Keratinocyte (primary cell): ENCODE measurements at regions not wholly inside any gene's neighbourhood (a gene's known extent, or its start where the extent isn't known, plus 50 kb on each side); places are given as distances from the start of the nearest gene placed in this dataset.

Source experiments
- DNase-seq: peaks from one replicate; pipeline ENCODE4 v3.0.0-alpha.2; 2011; ENCODE audit warnings: low read depth, missing footprints, low spot score
- FAIRE-seq: peaks from 2 replicates; lab custom pipeline; 2011; peaks lifted over from hg19 to GRCh38; lab: Jason Lieb, UNC
- H2AFZ ChIP-seq: 2 replicates; pipeline ENCODE4 v1.6.0; 2012; ENCODE audit warnings: low read length, control low read depth, inconsistent platforms; ENCODE audit not compliant: control insufficient read depth
- H3K27ac ChIP-seq: 2 replicates; pipeline ENCODE4 v1.5.1; 2011; ENCODE audit warnings: low read length; ENCODE audit not compliant: control insufficient read depth, insufficient read depth
- H3K27me3 ChIP-seq: 3 replicates; pipeline ENCODE4 v1.6.0; 2011; ENCODE audit warnings: low read length; ENCODE audit not compliant: control insufficient read depth, insufficient read depth; ENCODE audit errors: extremely low read depth
- H3K36me3 ChIP-seq, 2 experiments: 2 replicates in 1 of 2; 3 replicates in 1 of 2; pipeline ENCODE4 v1.5.1; 2011; ENCODE audit warnings: low read length in 2 of 2, mild to moderate bottlenecking in 1 of 2; ENCODE audit not compliant: control insufficient read depth in 2 of 2, insufficient read depth in 2 of 2; ENCODE audit errors: extremely low read depth in 1 of 2
- H3K4me1 ChIP-seq: 3 replicates; pipeline ENCODE4 v1.5.1; 2011; ENCODE audit warnings: low read length; ENCODE audit not compliant: control insufficient read depth, insufficient read depth; ENCODE audit errors: extremely low read depth
- H3K4me2 ChIP-seq: 3 replicates; pipeline ENCODE4 v1.6.0; 2011; ENCODE audit warnings: low read depth, low read length; ENCODE audit not compliant: control insufficient read depth, insufficient read depth; ENCODE audit errors: extremely low read depth
- H3K4me3 ChIP-seq, 3 experiments: fragments of 200-600 bp in 1 of 3; sonication (generic) in 1 of 3; 2 replicates in 2 of 3; 3 replicates in 1 of 3; pipeline ENCODE4 v1.5.1; 2011 to 2016; ENCODE audit warnings: low read length in 3 of 3, mild to moderate bottlenecking in 3 of 3, control low read depth in 2 of 3, inconsistent platforms in 1 of 3, low read depth in 1 of 3, mixed read lengths in 1 of 3, mixed run types in 1 of 3, moderate library complexity in 1 of 3; ENCODE audit not compliant: control insufficient read depth in 2 of 3, insufficient read depth in 2 of 3; ENCODE audit errors: extremely low read depth in 1 of 3
- H3K79me2 ChIP-seq: 2 replicates; pipeline ENCODE4 v1.6.0; 2012; ENCODE audit warnings: low read length; ENCODE audit not compliant: control insufficient read depth, insufficient read depth
- H3K9ac ChIP-seq: 3 replicates; pipeline ENCODE4 v1.6.0; 2011; ENCODE audit warnings: low read length; ENCODE audit not compliant: control insufficient read depth, insufficient read depth; ENCODE audit errors: extremely low read depth
- H3K9me1 ChIP-seq: 3 replicates; pipeline ENCODE4 v1.6.0; 2011; ENCODE audit warnings: low read length; ENCODE audit not compliant: control insufficient read depth, insufficient read depth; ENCODE audit errors: extremely low read depth
- H3K9me3 ChIP-seq: 2 replicates; pipeline ENCODE4 v1.5.1; 2012; ENCODE audit warnings: low read depth, low read length; ENCODE audit not compliant: control insufficient read depth
- H4K20me1 ChIP-seq: 3 replicates; pipeline ENCODE4 v1.6.0; 2011; ENCODE audit warnings: low read length; ENCODE audit not compliant: control insufficient read depth, insufficient read depth; ENCODE audit errors: extremely low read depth
- CTCF ChIP-seq, 3 experiments: IDR thresholded peaks in 1 of 3; conservative IDR thresholded peaks in 1 of 3; optimal IDR thresholded peaks in 1 of 3; 2 replicates in 2 of 3; 3 replicates in 1 of 3; pipeline versions ENCODE3 to v1.5.1; 2011; ENCODE audit warnings: low read length in 3 of 3, mild to moderate bottlenecking in 3 of 3, moderate library complexity in 2 of 3, control low read depth in 1 of 3, inconsistent platforms in 1 of 3; ENCODE audit not compliant: insufficient read depth in 2 of 3; ENCODE audit errors: extremely low read depth in 1 of 3
- EZH2 ChIP-seq: IDR thresholded peaks from one replicate; pipeline ENCODE4 v1.6.1; 2012; ENCODE audit warnings: inconsistent platforms, mild to moderate bottlenecking, low read length, moderate library complexity
- dilution Hi-C: fragments of 300-500 bp; cut with MboI; formaldehyde crosslinking; loops from one replicate; pipeline ENCODE4 v1.7.0; 2020; ENCODE audit warnings: low sequenced_read_pairs; ENCODE audit not compliant: extremely low pct_ligation_motif_present

DNA sequence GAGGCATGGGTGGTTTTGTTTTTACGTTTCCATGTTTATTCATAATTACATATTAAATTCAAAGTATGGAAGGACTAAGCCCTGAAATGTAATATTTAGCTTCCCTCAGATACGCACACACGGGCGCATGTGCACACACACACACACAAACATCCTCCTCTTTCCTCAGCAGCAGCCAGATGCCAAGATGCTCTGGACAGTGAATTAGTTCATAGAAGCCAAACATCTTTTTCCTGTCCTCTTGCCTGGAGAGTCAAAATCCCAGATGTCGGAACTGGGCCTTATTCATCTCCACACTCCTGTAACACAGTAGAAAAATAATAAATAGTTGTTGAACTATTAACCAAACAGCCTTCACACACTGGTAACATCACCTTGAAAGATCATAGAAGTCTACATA is 273.1 kb downstream of the SP3 start:
- Histone ChIP-seq H3K27ac (no peak overlapping the region), H3K9me1 (no peaks in the 10 kb centered on the region), H3K79me2 (no peaks in the 10 kb centered on the region), H3K36me3 (no peaks in the 10 kb centered on the region), H3K4me1 (no peaks in the 10 kb centered on the region), H2AFZ (no peak overlapping the region), H3K4me2 (no peak overlapping the region), H4K20me1 (no peaks in the 10 kb centered on the region), H3K9ac (no peak overlapping the region), H3K4me3 (no peak overlapping the region), H3K27me3 (no peaks in the 10 kb centered on the region), H3K9me3 (no peaks in the 10 kb centered on the region)
- dilution Hi-C loops, result no loop called here
- DNase-seq (no peak), FAIRE-seq (no peak)
- TF ChIP-seq CTCF (optimal IDR thresholded peaks at IDR 0.05 in 1 of 3, IDR thresholded peaks at IDR 0.05 in 1 of 3, conservative IDR thresholded peaks at IDR 0.05 in 1 of 3; ENCODE audit: extremely low read depth in 1 of 3, insufficient read depth in 2 of 3, low read length in 3 of 3) (no peak), EZH2 (no peak)

DNA sequence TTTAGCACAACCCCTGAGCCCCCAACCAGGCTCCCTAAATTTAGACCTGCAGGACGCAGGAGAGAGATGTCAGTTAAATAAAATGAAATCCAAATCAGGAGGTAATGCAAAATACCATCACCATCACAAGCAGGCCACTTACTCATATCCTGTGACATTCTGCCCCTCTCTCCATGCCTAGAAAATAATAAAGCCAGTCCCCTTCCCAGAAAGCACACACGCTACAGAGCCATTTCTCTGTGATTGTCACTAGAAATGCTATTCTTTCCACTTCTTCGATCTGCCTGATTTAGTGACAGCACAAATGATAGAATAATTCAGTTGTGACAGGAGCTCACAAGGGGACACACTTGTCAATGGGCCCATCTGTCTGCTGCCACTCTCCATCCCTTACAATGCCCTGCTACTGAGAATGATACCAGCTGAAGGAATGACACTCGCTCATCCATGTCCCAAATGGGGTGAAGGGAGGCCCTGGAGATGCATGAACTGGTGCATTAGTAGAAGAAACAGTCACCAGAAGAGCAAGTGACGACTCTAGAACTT is 272.1 kb downstream of the SP3 start:
- Histone ChIP-seq H3K9ac (no peak overlapping the region), H3K36me3 (no peaks in the 10 kb centered on the region), H3K79me2 (no peaks in the 10 kb centered on the region), H3K4me2 (no peak overlapping the region), H3K27ac (no peak overlapping the region), H3K27me3 (no peaks in the 10 kb centered on the region), H4K20me1 (no peaks in the 10 kb centered on the region), H3K4me1 (no peaks in the 10 kb centered on the region), H3K9me3 (no peaks in the 10 kb centered on the region), H3K9me1 (no peaks in the 10 kb centered on the region), H3K4me3 (no peak overlapping the region), H2AFZ (no peak overlapping the region)
- TF ChIP-seq CTCF (optimal IDR thresholded peaks at IDR 0.05 in 1 of 3, IDR thresholded peaks at IDR 0.05 in 1 of 3, conservative IDR thresholded peaks at IDR 0.05 in 1 of 3; ENCODE audit: extremely low read depth in 1 of 3, insufficient read depth in 2 of 3, low read length in 3 of 3) (no peak), EZH2 (no peak)
- no peak for FAIRE-seq
- dilution Hi-C loops, result no loop called here
- DNase-seq, result no peak
